SK-N-SH treated with all-trans-retinoic acid at 6 μM for 48 hours (cell line): ENCODE measurements at regions not wholly inside any gene's neighbourhood (a gene's known extent, or its start where the extent isn't known, plus 50 kb on each side); places are given as distances from the start of the nearest gene placed in this dataset.

Source experiments
- BACH2 ChIP-seq: fragments of 250-450 bp; sonication (Bioruptor Pico); IDR thresholded peaks from 2 replicates; pipeline ENCODE4 v1.9.0; 2021; ENCODE audit warnings: mild to moderate bottlenecking, borderline replicate concordance
- CREB5 ChIP-seq: fragments of 250-450 bp; sonication (Bioruptor Pico); IDR thresholded peaks from 2 replicates; pipeline ENCODE4 v1.5.1; 2020; ENCODE audit warnings: low read depth, mild to moderate bottlenecking, moderate library complexity
- CSDC2 ChIP-seq: fragments of 250-450 bp; sonication (Bioruptor Pico); IDR thresholded peaks from 2 replicates; pipeline ENCODE4 v1.5.0; 2020; ENCODE audit warnings: mild to moderate bottlenecking, moderate library complexity
- GLIS3 ChIP-seq: fragments of 250-450 bp; sonication (Bioruptor Pico); IDR thresholded peaks from 2 replicates; pipeline ENCODE4 v1.5.0; 2020; ENCODE audit warnings: mild to moderate bottlenecking, moderate library complexity
- ISL1 ChIP-seq: fragments of 250-450 bp; sonication (Bioruptor Pico); IDR thresholded peaks from 2 replicates; pipeline ENCODE4 v2.1.2; 2022; ENCODE audit warnings: mild to moderate bottlenecking, moderate library complexity

GRCh38 chr16:14320406-14320805 is 249.3 kb downstream of the MRTFB start:
- TF ChIP-seq GLIS3, result no peak
- no peak for TF ChIP-seq CREB5 (CRISPR knock-in tag)
- no peak for TF ChIP-seq CSDC2 (CRISPR knock-in tag)
- TF ChIP-seq BACH2 (CRISPR knock-in tag), result no peak
- no peak for TF ChIP-seq ISL1 (CRISPR knock-in tag)
